ENCODE measurements at regions not wholly inside any gene's neighbourhood (a gene's known extent, or its start where the extent isn't known, plus 50 kb on each side); places are given as distances from the start of the nearest gene placed in this dataset.
A peak's percentile ranks its signal among the peaks of the same experiment; 100 is the strongest.

GRCh38 chr7:142323706-142324105 is 65.8 kb upstream of the PRSS58 start:
- peak overlapping the region in 1 of 2 donors; percentile 17 for H3K27ac ChIP-seq (ENCODE audit: low read depth in 1 of 2, low read length in 2 of 2)
- peaks cover 16% of the 10 kb centered on the region for H3K27me3 Mint-ChIP-seq
- no peak overlapping the region for H3K4me3 Mint-ChIP-seq
- H3K27me3 ChIP-seq (ENCODE audit: control insufficient read depth in 1 of 2, insufficient read depth in 2 of 2, low read length in 2 of 2): no peaks in the 10 kb centered on the region
- peaks cover 24% of the 10 kb centered on the region for H3K4me1 ChIP-seq (ENCODE audit: insufficient read depth, low read length)
- POLR2A ChIA-PET: interaction anchor here (1.0 to 5.5 kb wide), 5 partner anchors 10 to 537 kb away, joined by 3 to 57 read pairs (median 9); no protein-coding TSS in a partner anchor
- H3K9me3 Mint-ChIP-seq: no peaks in the 10 kb centered on the region
- no peak overlapping the region for H3K4me3 ChIP-seq (ENCODE audit: low read length)
- H3K9me3 ChIP-seq (ENCODE audit: control insufficient read depth in 1 of 2, insufficient read depth in 1 of 2, low read length in 2 of 2): no peaks in the 10 kb centered on the region
- peak overlapping the region; percentile 83 for H3K27ac Mint-ChIP-seq
- TF ChIP-seq, protein P1, sequence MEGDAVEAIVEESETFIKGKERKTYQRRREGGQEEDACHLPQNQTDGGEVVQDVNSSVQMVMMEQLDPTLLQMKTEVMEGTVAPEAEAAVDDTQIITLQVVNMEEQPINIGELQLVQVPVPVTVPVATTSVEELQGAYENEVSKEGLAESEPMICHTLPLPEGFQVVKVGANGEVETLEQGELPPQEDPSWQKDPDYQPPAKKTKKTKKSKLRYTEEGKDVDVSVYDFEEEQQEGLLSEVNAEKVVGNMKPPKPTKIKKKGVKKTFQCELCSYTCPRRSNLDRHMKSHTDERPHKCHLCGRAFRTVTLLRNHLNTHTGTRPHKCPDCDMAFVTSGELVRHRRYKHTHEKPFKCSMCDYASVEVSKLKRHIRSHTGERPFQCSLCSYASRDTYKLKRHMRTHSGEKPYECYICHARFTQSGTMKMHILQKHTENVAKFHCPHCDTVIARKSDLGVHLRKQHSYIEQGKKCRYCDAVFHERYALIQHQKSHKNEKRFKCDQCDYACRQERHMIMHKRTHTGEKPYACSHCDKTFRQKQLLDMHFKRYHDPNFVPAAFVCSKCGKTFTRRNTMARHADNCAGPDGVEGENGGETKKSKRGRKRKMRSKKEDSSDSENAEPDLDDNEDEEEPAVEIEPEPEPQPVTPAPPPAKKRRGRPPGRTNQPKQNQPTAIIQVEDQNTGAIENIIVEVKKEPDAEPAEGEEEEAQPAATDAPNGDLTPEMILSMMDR (IDR thresholded peaks at IDR 0.05): peak; percentile 45
- peak in 8 of 14 experiments; percentile 34 to 72 (median 54) for DNase-seq
- CTCF ChIA-PET: interaction anchor here (1.4 kb wide), 1 partner anchor 488 kb away, joined by 5 read pairs; no protein-coding TSS in a partner anchor
- ATAC-seq (ENCODE audit: poor library complexity): peak; percentile 38
- no peaks in the 10 kb centered on the region for H3K36me3 Mint-ChIP-seq (ENCODE audit: low read depth)
- intact Hi-C loops (cut with DNase I, micrococcal nuclease): loop anchor here (5.0 kb wide), 3 partner anchors 474 to 894 kb away; no protein-coding TSS in a partner anchor
- no peaks in the 10 kb centered on the region for H3K36me3 ChIP-seq (ENCODE audit: insufficient read depth, low read length)
- peaks cover 38% of the 10 kb centered on the region for H3K4me1 Mint-ChIP-seq (ENCODE audit: low read depth)

- peaks cover 0 to 5% of the 10 kb centered on the region in 2 experiments for H3K27me3 ChIP-seq (ENCODE audit: control insufficient read depth in 1 of 2, insufficient read depth in 2 of 2, low read length in 2 of 2)
- intact Hi-C loops (cut with DNase I, micrococcal nuclease): loop anchor here (5.0 kb wide), 3 partner anchors 476 to 896 kb away; no protein-coding TSS in a partner anchor
- no peaks in the 10 kb centered on the region for H3K9me3 ChIP-seq (ENCODE audit: control insufficient read depth in 1 of 2, insufficient read depth in 1 of 2, low read length in 2 of 2)
- no peaks in the 10 kb centered on the region for H3K36me3 Mint-ChIP-seq (ENCODE audit: low read depth)
- H3K9me3 Mint-ChIP-seq: no peaks in the 10 kb centered on the region
- POLR2A ChIA-PET: interaction anchor here (0.8 to 3.1 kb wide), 8 partner anchors 17 to 491 kb away, joined by 3 to 78 read pairs (median 17); no protein-coding TSS in a partner anchor
- no peak for ATAC-seq (ENCODE audit: poor library complexity)
- H3K27me3 Mint-ChIP-seq: peaks cover 15% of the 10 kb centered on the region
- H3K36me3 ChIP-seq (ENCODE audit: insufficient read depth, low read length): no peaks in the 10 kb centered on the region
- H3K4me1 Mint-ChIP-seq (ENCODE audit: low read depth): peaks cover 34% of the 10 kb centered on the region
- peak overlapping the region; percentile 41 for H3K4me3 ChIP-seq (ENCODE audit: low read length)
- peaks cover 24% of the 10 kb centered on the region for H3K4me1 ChIP-seq (ENCODE audit: insufficient read depth, low read length)
- CTCF ChIA-PET: no interaction called here
- H3K4me3 Mint-ChIP-seq: peak overlapping the region; percentile 60
- H3K27ac ChIP-seq (ENCODE audit: low read depth in 1 of 2, low read length in 2 of 2): peak overlapping the region in 1 of 2 donors; percentile 35
- DNase-seq: no peak
- H3K27ac Mint-ChIP-seq: peak overlapping the region; percentile 92
- TF ChIP-seq, protein P1 (IDR thresholded peaks at IDR 0.05): no peak
Measured at GRCh38 chr7:142321391-142321790, 63.5 kb upstream of the PRSS58 start.

DNA sequence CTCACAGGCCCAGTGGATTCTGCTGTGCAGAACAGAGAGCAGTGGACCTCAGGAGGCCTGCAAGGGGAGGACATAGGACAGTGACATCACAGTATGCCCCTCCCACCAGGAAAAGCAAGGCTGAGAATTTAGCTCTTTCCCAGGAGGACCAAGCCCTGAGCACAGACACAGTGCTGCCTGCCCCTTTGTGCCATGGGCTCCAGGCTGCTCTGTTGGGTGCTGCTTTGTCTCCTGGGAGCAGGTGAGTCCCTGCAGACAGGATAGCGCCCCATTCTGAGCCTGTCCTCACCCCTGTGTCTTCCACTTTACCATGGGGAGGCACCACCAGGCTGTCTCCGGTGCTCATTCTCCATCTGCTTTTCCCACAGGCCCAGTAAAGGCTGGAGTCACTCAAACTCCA is 63.0 kb upstream of the PRSS58 start:
- Mint-ChIP-seq H3K27ac (peak overlapping the region; percentile 92), H3K9me3 (no peaks in the 10 kb centered on the region), H3K27me3 (peaks cover 15% of the 10 kb centered on the region), H3K4me3 (peak overlapping the region; percentile 60), H3K4me1 (ENCODE audit: low read depth) (peaks cover 34% of the 10 kb centered on the region), H3K36me3 (ENCODE audit: low read depth) (no peaks in the 10 kb centered on the region)
- TF ChIP-seq, protein P1 (IDR thresholded peaks at IDR 0.05): no peak
- DNase-seq: no peak
- ATAC-seq (ENCODE audit: poor library complexity): no peak
- H3K36me3 ChIP-seq (ENCODE audit: insufficient read depth, low read length): no peaks in the 10 kb centered on the region
- CTCF ChIA-PET: interaction anchor here (1.0 to 2.4 kb wide), 2 partner anchors 487 to 490 kb away, joined by 4 to 14 read pairs; no protein-coding TSS in a partner anchor
- H3K4me1 ChIP-seq (ENCODE audit: insufficient read depth, low read length): peaks cover 24% of the 10 kb centered on the region
- POLR2A ChIA-PET: interaction anchor here (0.8 to 3.1 kb wide), 8 partner anchors 17 to 492 kb away, joined by 3 to 78 read pairs (median 17); no protein-coding TSS in a partner anchor
- H3K9me3 ChIP-seq (ENCODE audit: control insufficient read depth in 1 of 2, insufficient read depth in 1 of 2, low read length in 2 of 2): no peaks in the 10 kb centered on the region
- H3K27ac ChIP-seq (ENCODE audit: low read depth in 1 of 2, low read length in 2 of 2): peak overlapping the region in 1 of 2 donors; percentile 35
- peaks cover 0 to 7% of the 10 kb centered on the region in 2 experiments for H3K27me3 ChIP-seq (ENCODE audit: control insufficient read depth in 1 of 2, insufficient read depth in 2 of 2, low read length in 2 of 2)
- intact Hi-C loops (cut with DNase I, micrococcal nuclease): loop anchor here (1.0 to 5.0 kb wide), 4 partner anchors 476 to 896 kb away; no protein-coding TSS in a partner anchor
- H3K4me3 ChIP-seq (ENCODE audit: low read length): peak overlapping the region; percentile 41
